NCI-H82 treated with DMSO at 0.1 percent for 48 hours (cell line): ENCODE measurements at regions not wholly inside any gene's neighbourhood (a gene's known extent, or its start where the extent isn't known, plus 50 kb on each side); places are given as distances from the start of the nearest gene placed in this dataset.
"Not testable (repeated sequence)": the region's sequence is repeated elsewhere in the genome, so short reads cannot be mapped to it uniquely, and the experiment has no call there.

Experiments used
- DNase-seq: peaks from one replicate; lab custom pipeline; 2025; ENCODE audit not compliant: unreplicated experiment; lab: John Stamatoyannopoulos, UW

GRCh38 chr15:20309966-20310365, 231.6 kb downstream of the GOLGA6L6 start:
- DNase-seq: not testable (repeated sequence)

DNA sequence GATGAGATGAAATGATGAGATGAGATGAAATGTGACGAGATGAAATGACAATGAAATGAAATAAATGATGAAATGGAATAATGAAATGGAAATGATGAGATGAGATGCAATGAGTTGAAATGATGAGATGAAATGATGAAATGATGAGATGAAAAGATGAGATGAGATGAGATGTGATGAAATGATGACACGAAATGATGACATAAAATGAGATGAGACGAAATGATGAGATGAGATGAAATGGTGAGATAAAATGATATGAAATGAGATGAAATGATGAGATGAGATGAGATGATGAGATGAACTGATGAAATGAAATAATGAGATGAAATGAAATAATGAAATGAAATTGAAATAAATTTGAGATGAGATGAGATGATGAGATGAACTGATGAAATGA, 232.2 kb downstream of the GOLGA6L6 start:
- DNase-seq: not testable (repeated sequence)

- DNase-seq: not testable (repeated sequence)
Measured at GRCh38 chr15:20308027-20308690, 233.4 kb downstream of the GOLGA6L6 start.

- not testable (repeated sequence) for DNase-seq
Measured at GRCh38 chr15:20307137-20307536, 234.5 kb downstream of the GOLGA6L6 start.

DNA sequence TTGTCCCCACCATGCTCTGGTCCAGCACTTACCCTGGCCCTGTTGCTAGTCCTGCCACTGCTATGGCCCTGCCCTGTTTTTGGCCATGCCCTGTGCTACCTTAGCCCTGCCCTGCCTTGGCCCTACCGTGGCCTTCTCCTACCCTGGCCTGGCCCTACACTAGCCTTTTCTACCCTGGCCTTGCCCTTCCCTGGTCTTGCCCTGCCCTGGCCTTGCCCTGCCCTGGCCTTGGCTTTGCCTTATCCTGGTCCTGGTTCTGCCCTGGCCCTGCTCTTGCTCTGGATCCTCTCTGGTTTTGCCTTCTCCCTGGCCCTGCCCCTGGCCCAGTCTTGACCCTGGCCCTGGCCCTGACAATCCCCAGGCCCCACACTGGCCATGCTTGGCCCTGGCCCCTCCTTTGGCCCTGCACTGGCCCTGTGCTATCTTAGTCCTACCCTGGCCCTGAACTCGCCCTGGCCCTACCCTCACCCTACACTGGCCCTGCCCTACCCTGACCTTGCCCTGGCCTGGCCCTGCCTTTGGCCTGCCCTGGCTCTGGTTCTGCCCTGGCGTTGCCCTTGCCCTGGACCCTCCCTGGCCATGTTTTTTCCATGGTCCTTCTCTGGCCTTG, 235.0 kb downstream of the GOLGA6L6 start:
- not testable (repeated sequence) for DNase-seq

DNA sequence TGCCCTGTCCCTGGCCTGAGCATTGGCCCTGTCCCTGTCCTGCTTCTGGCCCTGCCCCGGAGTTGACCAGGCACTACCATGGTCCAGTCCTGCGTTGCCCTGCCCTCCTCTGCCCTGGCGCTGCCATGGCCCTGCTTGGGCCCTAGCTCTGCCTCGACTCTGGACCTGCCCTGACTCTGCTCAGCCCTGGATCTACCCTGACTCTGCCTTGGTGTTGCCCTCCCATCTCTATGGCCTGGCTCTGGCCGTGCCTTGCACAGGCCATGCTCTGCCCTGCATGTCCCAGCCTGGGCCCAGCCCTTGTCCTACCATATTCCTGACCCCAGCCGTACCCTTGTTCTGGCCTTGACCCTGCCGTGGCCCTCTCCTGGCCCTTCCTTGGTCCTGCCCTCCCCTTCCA, 235.7 kb downstream of the GOLGA6L6 start:
- DNase-seq: not testable (repeated sequence)

GRCh38 chr15:20305015-20305465, 236.6 kb downstream of the GOLGA6L6 start:
- DNase-seq: not testable (repeated sequence)

DNA sequence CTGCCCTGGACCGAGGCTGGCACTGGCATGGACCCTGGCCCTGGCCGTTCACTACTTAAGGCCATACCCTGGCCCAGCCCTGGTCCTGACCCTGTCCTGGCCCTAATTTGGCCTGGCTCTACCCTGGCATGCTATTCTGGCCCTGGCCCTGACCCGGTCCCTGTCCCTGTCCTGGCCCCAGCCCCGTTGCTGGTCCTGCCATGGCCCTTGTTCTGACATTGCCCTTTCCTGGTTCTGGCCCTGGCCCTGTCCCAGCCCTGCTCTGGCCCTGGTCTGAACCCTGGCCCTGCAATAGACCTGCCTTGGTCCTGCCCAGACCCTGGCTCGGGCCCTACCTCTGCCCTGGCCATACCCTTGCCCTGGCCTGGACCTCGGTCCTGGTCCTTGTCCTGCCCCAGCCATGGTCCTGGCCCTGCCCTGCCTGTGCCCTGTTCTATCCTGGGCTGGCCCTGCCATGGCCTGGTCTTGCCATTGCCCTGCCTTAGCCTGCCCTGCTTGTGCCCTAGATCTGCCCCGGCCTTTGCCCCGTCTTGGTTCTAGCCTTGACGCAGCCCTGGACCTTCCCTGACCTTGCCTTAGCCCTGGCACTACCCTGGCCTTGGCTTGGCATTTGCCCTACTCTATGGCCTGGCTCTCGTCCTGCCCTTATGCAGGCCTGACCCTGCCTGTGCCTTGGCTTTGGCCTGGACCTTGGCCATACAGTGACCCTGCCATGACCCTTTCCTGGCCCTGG, 237.2 kb downstream of the GOLGA6L6 start:
- not testable (repeated sequence) for DNase-seq

GRCh38 chr15:20303248-20304171, 238.1 kb downstream of the GOLGA6L6 start:
- not testable (repeated sequence) for DNase-seq

DNA sequence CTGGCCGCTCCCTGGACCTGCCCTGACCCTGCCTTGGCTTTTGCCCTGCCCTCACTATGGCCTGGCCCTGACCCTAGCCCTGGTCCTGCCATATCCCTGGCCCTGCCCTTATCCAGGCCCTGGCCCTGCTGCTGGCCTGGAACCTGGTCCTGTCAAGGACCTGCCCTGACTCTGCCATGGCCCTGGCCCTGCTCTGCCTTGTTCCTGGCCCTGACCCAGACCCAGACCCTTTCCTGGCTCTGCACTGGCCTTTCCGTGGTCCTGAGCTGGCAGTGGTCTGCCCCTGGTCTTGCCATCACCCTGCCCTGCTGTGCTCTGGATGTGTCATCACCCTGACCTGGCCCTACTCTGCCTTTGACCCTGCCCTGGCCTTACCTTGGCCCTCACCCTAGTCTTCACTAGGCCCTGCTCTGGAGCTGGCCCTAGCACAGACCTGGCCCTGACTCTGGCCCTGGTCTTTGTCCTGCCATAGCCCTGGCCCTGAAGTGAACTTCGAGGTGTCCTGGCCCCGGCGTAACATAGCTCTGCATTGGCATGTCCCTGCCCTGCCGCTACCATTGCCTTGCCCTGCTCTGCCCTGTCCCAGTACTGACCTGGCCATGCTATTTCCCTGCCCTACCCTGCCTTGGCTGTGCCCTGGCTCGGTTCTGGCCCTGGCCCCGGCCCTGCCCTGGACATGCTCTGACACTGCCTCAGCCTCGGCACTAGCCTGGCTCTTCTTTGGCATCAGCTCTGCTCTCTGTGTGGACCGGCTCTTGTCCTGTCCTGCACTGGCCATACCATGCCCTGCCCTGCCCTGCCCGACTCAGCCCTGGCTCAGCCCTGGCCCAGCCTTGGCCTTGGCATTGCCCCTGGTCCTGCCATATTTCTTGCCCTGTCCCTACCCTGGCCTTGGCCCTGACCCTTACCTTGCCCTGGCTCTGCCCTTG, 239.2 kb downstream of the GOLGA6L6 start:
- not testable (repeated sequence) for DNase-seq

- DNase-seq: not testable (repeated sequence)
Measured at GRCh38 chr15:20301471-20302081, 240.0 kb downstream of the GOLGA6L6 start.

DNA sequence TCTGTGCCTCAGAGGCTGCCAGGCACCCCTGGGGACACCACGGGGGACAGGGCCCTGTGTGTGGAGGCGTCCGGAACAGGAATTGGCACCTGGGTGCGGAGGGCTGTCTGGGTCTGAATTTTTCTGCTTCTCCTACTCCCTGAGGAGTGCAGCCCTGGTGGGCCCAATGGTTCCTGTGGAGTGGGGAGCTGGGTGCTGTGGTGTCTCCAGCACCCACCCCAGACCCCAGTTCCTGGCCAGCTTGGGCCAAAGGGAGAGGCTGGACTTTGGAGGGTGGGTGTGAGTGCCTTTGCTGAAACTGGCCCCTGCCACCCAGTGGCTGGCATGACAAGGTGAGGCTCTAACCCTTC, 240.6 kb downstream of the GOLGA6L6 start:
- DNase-seq: not testable (repeated sequence)

- not testable (repeated sequence) for DNase-seq
Measured at GRCh38 chr15:20300351-20301040, 241.1 kb downstream of the GOLGA6L6 start.

DNA sequence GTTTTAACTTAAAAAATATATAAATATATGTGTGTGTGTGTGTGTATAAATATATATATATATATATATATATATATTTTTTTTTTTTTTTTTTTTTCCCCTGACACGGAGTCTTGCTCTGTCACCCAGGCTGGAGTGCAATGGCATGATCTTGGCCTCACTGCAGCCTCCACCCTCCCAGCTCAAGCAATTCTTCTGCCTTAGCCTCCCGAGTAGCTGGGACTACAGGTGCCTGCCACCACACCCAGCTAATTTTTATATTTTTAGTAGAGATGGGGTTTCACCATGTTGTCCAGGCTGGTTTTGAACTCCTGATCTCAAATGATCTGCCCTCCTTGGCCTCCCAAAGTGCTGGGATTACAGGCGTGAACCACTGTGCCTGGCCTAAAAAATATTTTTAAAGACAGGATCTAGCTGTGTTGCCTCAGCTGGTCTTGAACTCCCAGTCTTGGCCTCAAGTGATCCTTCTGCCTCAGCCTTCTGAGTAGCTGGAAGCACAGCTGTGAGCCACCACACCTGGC, 243.9 kb downstream of the GOLGA6L6 start:
- DNase-seq: not testable (repeated sequence)

DNA sequence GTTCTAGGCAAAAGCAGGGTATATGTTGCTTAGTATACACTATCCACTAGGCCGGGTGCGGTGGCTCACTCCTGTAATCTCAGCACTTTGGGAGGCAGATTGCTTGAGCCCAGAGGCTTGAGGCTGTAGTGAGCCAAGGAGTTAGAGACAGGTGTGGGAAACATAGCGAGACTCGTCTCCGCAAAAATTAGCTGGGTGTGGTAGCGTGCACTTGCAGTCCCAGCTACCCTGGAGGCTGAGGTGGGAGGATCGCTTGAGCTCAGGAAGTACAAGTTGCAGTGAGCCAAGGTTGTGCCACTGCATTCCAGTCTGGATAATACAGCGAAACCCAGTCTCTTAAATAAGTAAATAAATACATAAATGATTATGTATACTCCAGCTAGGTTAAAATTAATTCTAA, 245.3 kb downstream of the GOLGA6L6 start:
- DNase-seq: not testable (repeated sequence)

- DNase-seq: no peak
Measured at GRCh38 chr15:20295238-20295811, 246.3 kb downstream of the GOLGA6L6 start.

GRCh38 chr15:20294651-20295237, 246.9 kb downstream of the GOLGA6L6 start:
- no peak for DNase-seq
